ENCODE measurements at regions not wholly inside any gene's neighbourhood (a gene's known extent, or its start where the extent isn't known, plus 50 kb on each side); places are given as distances from the start of the nearest gene placed in this dataset.

- H3K27ac ChIP-seq (ENCODE audit: low read depth in 1 of 2, low read length in 2 of 2) = no peak overlapping the region
- no peak for TF ChIP-seq CTCF (IDR thresholded peaks at IDR 0.05)
- H3K4me1 Mint-ChIP-seq = peaks cover 23% of the 10 kb centered on the region
- no peaks in the 10 kb centered on the region for H4K20me1 ChIP-seq (ENCODE audit: insufficient read depth, low read length)
- H3K4me3 Mint-ChIP-seq = no peak overlapping the region
- no peak overlapping the region for H3K27ac Mint-ChIP-seq
- no peak overlapping the region for H3K4me3 ChIP-seq (replicated peaks in 1 of 3; ENCODE audit: low read depth in 2 of 3, low read length in 3 of 3)
- peaks cover 15 to 26% of the 10 kb centered on the region in 2 donors for H3K4me1 ChIP-seq (ENCODE audit: control insufficient read depth in 1 of 2, insufficient read depth in 2 of 2, low read length in 2 of 2)
- H3K9me3 ChIP-seq (replicated peaks in 1 of 2; ENCODE audit: control insufficient read depth in 1 of 2, insufficient read depth in 1 of 2, low read length in 2 of 2) = no peaks in the 10 kb centered on the region
- no peaks in the 10 kb centered on the region for H3K36me3 ChIP-seq (replicated peaks in 1 of 2; ENCODE audit: control insufficient read depth in 1 of 2, insufficient read depth in 2 of 2, low read length in 2 of 2)
- no peak overlapping the region for H3K9ac ChIP-seq (ENCODE audit: insufficient read depth, low read length, poor library complexity, severe bottlenecking)
- H3K36me3 Mint-ChIP-seq = no peaks in the 10 kb centered on the region
- H3K79me2 ChIP-seq (ENCODE audit: insufficient read depth, low read length) = no peaks in the 10 kb centered on the region
- H3K9me3 Mint-ChIP-seq = peaks cover 4 to 13% (median 6%) of the 10 kb centered on the region in 7 donors
- no peak overlapping the region for H3K4me2 ChIP-seq (replicated peaks; ENCODE audit: extremely low read depth, low read length, poor library complexity, severe bottlenecking)
- peaks cover 0 to 1% (median 0%) of the 10 kb centered on the region in 3 donors for H3K27me3 Mint-ChIP-seq (ENCODE audit: low read depth in 3 of 3)
- no CpG with 5 or more reads among the region's 5 CpGs for WGBS (ENCODE audit: insufficient coverage)
- DNase-seq = no peak
- intact Hi-C loops (cut with micrococcal nuclease) = no loop called here
- H3K27me3 ChIP-seq (ENCODE audit: control insufficient read depth in 2 of 2, insufficient read depth in 2 of 2, low read length in 2 of 2) = no peaks in the 10 kb centered on the region
- no peak overlapping the region for H2AFZ ChIP-seq (ENCODE audit: insufficient read depth, low read depth, low read length, poor library complexity, severe bottlenecking)
These were observed 421.4 kb upstream of the RUNX1 start for GRCh38 chr21:35470522-35470921.

- no peaks in the 10 kb centered on the region for H3K9me3 ChIP-seq (replicated peaks in 1 of 2; ENCODE audit: control insufficient read depth in 1 of 2, insufficient read depth in 1 of 2, low read length in 2 of 2)
- Mint-ChIP-seq H3K27me3 (ENCODE audit: low read depth in 3 of 3) (peaks cover 0 to 2% (median 1%) of the 10 kb centered on the region in 3 donors), H3K27ac (no peak overlapping the region), H3K9me3 (peaks cover 4 to 13% (median 7%) of the 10 kb centered on the region in 7 donors), H3K4me3 (no peak overlapping the region), H3K4me1 (peaks cover 14% of the 10 kb centered on the region), H3K36me3 (no peaks in the 10 kb centered on the region)
- no peak overlapping the region for H3K4me2 ChIP-seq (replicated peaks; ENCODE audit: extremely low read depth, low read length, poor library complexity, severe bottlenecking)
- H3K4me1 ChIP-seq (ENCODE audit: control insufficient read depth in 1 of 2, insufficient read depth in 2 of 2, low read length in 2 of 2) = peaks cover 7 to 16% of the 10 kb centered on the region in 2 donors
- H3K36me3 ChIP-seq (replicated peaks in 1 of 2; ENCODE audit: control insufficient read depth in 1 of 2, insufficient read depth in 2 of 2, low read length in 2 of 2) = no peaks in the 10 kb centered on the region
- no peaks in the 10 kb centered on the region for H3K79me2 ChIP-seq (ENCODE audit: insufficient read depth, low read length)
- H3K27me3 ChIP-seq (ENCODE audit: control insufficient read depth in 2 of 2, insufficient read depth in 2 of 2, low read length in 2 of 2) = no peaks in the 10 kb centered on the region
- H3K27ac ChIP-seq (ENCODE audit: low read depth in 1 of 2, low read length in 2 of 2) = no peak overlapping the region
- WGBS (ENCODE audit: insufficient coverage) = 100% methylated on average over 1 of the region's 1 CpG
- no peak overlapping the region for H2AFZ ChIP-seq (ENCODE audit: insufficient read depth, low read depth, low read length, poor library complexity, severe bottlenecking)
- H3K4me3 ChIP-seq (replicated peaks in 1 of 3; ENCODE audit: low read depth in 2 of 3, low read length in 3 of 3) = no peak overlapping the region
- H4K20me1 ChIP-seq (ENCODE audit: insufficient read depth, low read length) = no peaks in the 10 kb centered on the region
- DNase-seq = no peak
- H3K9ac ChIP-seq (ENCODE audit: insufficient read depth, low read length, poor library complexity, severe bottlenecking) = no peak overlapping the region
- no peak for TF ChIP-seq CTCF (IDR thresholded peaks at IDR 0.05)
- intact Hi-C loops (cut with micrococcal nuclease) = no loop called here
These were observed 420.4 kb upstream of the RUNX1 start for GRCh38 chr21:35469498-35469897.

Measured in CD14-positive monocyte (primary cell).